SK-N-MC (cell line): ENCODE measurements at regions not wholly inside any gene's neighbourhood (a gene's known extent, or its start where the extent isn't known, plus 50 kb on each side); places are given as distances from the start of the nearest gene placed in this dataset.
"Not testable (repeated sequence)": the region's sequence is repeated elsewhere in the genome, so short reads cannot be mapped to it uniquely, and the experiment has no call there.

Experiments used
- DNase-seq: peaks from one replicate; pipeline ENCODE4 v3.0.0-alpha.2; 2011; ENCODE audit warnings: low read depth, low spot score
- H3K27ac ChIP-seq: fragments of 200-600 bp; sonication (generic); 2 replicates; pipeline ENCODE4 v1.5.1; 2016; ENCODE audit warnings: mixed run types
- H3K36me3 ChIP-seq: fragments of 200-600 bp; sonication (generic); 2 replicates; pipeline ENCODE4 v1.6.1; 2017; ENCODE audit warnings: antibody characterized with exemption, low read length, mixed read lengths; ENCODE audit not compliant: insufficient read depth
- H3K4me3 ChIP-seq: fragments of 200-600 bp; sonication (generic); 2 replicates; pipeline ENCODE4 v1.5.1; 2016
- H3K9ac ChIP-seq: fragments of 200-600 bp; sonication (generic); 2 replicates; pipeline ENCODE4 v1.8.0; 2017; ENCODE audit warnings: mixed run types, mixed read lengths; ENCODE audit not compliant: insufficient read length
- H3K9me3 ChIP-seq: fragments of 200-600 bp; sonication (generic); 2 replicates; pipeline ENCODE4 v1.6.1; 2017; ENCODE audit warnings: low read depth, mild to moderate bottlenecking, antibody characterized with exemption, low read length, moderate library complexity, mixed read lengths
- EZH2 ChIP-seq: fragments of 200-600 bp; sonication (generic); IDR thresholded peaks from one replicate; pipeline ENCODE4 v1.6.1; 2017; ENCODE audit warnings: antibody characterized with exemption
- FOXP2 ChIP-seq: optimal IDR thresholded peaks from 2 replicates; pipeline ENCODE3; 2011; ENCODE audit warnings: mild to moderate bottlenecking, moderate library complexity; ENCODE audit not compliant: insufficient read depth; ENCODE audit errors: extremely low read length, control extremely low read depth
- POLR2AphosphoS5 ChIP-seq: IDR thresholded peaks from 2 replicates; pipeline ENCODE4 v1.6.1; 2012; ENCODE audit warnings: mild to moderate bottlenecking, low read depth, low read length, borderline replicate concordance

DNA sequence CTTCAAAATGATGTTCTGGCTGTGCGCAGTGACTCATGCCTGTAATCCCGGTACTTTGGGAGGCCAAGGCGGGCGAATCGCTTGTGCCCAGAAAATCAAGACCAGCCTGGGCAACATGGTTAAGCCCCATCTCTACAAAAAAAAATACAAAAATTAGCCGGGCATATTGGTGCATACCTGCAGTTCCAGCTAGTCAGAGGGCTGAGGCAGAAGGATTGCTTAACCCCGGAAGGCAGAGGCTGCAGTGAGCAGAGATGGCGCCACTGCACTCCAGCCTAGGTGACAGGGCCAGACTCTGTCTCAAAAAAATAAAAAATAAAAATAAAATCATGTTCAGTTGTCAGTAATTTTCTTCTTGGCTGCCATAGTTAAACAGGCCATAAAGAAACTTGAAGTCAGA lies 245.9 kb upstream of the USP15 start:
- H3K27ac ChIP-seq, result no peak overlapping the region
- H3K9ac ChIP-seq, result no peak overlapping the region
- no peaks in the 10 kb centered on the region for H3K9me3 ChIP-seq
- no peaks in the 10 kb centered on the region for H3K36me3 ChIP-seq
- H3K4me3 ChIP-seq, result no peak overlapping the region
- no peak for TF ChIP-seq EZH2
- no peak for TF ChIP-seq FOXP2
- no peak for TF ChIP-seq POLR2AphosphoS5
- no peak for DNase-seq

DNA sequence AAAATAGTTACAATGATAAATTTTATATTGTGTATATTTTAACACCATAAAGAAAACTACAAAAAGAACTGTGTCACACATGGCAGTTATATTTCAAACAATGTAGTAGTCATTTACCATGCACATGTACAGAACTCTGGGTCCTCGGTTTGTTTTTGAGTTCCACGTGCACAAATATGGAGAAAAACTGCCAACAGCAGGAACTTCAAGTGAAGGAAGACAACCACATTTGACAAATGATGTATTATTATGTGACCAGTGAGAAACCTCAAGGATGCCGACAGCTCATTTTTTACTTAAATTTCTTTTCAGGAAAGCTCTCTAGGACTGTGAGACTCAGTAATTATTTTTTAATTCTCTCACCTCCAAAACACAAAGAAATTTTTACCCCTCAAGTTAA lies 244.2 kb upstream of the USP15 start:
- no peak overlapping the region for H3K27ac ChIP-seq
- no peak for TF ChIP-seq POLR2AphosphoS5
- no peak for TF ChIP-seq FOXP2
- no peak for TF ChIP-seq EZH2
- H3K9me3 ChIP-seq, result no peaks in the 10 kb centered on the region

DNA sequence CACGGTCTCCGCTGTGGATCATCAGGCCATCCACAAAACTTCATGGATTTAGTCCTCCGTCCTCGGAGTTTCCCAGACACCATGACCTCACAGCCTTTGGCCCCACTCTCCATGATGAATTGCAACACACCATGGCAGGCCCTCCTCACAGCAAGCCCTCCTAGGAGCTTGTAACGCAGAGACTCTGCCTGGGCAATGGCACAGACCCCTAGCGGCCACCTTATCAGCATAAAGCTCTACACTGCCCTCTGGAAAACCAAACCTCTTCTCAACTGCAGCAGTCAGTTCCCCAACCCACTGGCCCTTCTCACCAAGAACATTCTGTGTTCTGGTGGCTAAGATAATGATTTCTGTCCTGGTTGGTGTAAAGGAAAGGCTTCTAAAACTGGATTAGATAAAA lies 238.4 kb upstream of the USP15 start:
- no peak for DNase-seq
- no peak overlapping the region for H3K27ac ChIP-seq
- no peak for TF ChIP-seq POLR2AphosphoS5
- TF ChIP-seq EZH2, result no peak
- TF ChIP-seq FOXP2, result no peak
- H3K9ac ChIP-seq, result no peak overlapping the region
- no peak overlapping the region for H3K4me3 ChIP-seq
- no peaks in the 10 kb centered on the region for H3K9me3 ChIP-seq
- H3K36me3 ChIP-seq, result no peaks in the 10 kb centered on the region; the same call in 1 of the 2 replicates

More for the DNA sequence above, 244.2 kb upstream of the USP15 start:
- Histone ChIP-seq H3K36me3 (no peaks in the 10 kb centered on the region), H3K4me3 (no peak overlapping the region), H3K9ac (no peak overlapping the region)
- no peak for DNase-seq

DNA sequence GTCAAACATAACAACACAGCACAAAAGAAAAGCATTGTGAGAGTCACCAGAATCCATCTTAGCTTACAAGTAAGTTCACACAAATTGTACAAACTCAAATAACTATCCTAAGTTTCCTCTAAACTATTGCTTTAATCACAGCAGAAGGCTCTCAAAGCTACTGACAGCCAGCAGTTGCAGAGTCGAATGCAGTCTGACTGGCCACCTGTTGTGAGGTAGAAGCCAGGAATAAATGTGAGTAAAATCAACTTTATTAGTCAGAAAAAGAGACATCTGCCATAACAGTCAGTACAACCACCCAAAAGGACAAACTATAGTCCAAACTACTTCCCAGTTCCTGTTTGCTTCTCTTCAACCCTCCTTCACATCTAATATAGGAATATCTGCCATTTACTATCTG lies 231.7 kb upstream of the USP15 start:
- Histone ChIP-seq H3K4me3 (no peak overlapping the region), H3K27ac (no peak overlapping the region), H3K9me3 (no peaks in the 10 kb centered on the region), H3K9ac (no peak overlapping the region), H3K36me3 (no peaks in the 10 kb centered on the region)
- DNase-seq, result no peak
- TF ChIP-seq EZH2 (no peak), FOXP2 (no peak), POLR2AphosphoS5 (no peak)

DNA sequence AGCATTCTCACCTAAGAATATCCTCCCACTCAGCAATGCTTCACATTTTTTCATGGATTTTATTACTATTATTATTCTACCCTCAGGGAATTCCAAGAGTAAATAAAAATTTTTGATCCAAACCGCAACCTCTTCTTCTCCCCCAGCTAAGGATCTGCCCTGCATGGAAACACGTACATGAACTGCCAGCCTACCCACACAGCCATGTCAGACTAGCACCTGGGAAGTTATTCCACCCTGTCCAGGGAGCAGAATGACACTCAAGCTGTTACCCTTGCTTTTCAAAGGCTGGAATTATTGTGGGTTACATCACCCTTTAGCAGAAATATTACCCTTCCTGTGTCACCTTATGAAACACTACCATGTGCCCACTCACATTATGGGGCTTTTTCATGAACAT lies 227.3 kb upstream of the USP15 start:
- Histone ChIP-seq H3K36me3 (no peaks in the 10 kb centered on the region), H3K27ac (peak overlapping the region; percentile 54; the same call in 1 of the 2 replicates), H3K4me3 (no peak overlapping the region), H3K9ac (no peak overlapping the region), H3K9me3 (no peaks in the 10 kb centered on the region)
- TF ChIP-seq EZH2, result no peak
- TF ChIP-seq POLR2AphosphoS5, result no peak
- no peak for TF ChIP-seq FOXP2
- no peak for DNase-seq

DNA sequence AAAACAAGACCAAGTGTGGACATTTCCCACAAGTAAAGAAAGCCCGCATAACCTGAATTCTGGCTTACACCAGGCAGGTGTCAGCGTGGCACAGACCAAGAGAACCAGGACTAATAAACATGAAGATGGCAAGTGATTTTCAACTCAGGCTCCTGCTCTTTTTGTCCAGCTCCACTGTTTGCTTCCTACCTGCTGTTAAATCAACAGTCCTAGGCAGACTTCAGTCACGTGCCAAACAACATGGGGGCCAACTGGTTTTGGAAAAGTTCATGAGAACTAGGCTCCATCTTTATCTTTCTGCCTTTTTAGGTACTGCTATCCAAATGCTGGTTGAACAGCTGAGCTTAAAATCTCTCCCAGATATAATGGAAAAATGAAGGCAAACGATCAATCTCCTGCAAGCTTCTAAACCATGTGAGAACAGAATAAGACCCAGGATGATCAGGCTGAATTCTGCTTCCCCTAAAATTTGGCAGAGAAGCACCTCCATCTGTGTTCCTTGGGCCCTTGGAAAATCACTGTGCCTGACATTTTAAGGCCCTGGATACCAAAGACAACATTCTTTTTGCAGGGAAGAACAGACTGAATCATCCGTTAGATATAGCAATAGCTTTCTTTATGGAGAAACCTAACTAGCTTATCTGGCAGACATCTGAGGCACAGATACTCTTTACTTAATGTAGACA lies 215.6 kb upstream of the USP15 start:
- DNase-seq, result no peak
- no peak overlapping the region for H3K9ac ChIP-seq
- H3K4me3 ChIP-seq, result no peak overlapping the region
- H3K27ac ChIP-seq, result peak overlapping the region; percentile 45; the same call in 1 of the 2 replicates
- H3K9me3 ChIP-seq, result no peaks in the 10 kb centered on the region
- no peaks in the 10 kb centered on the region for H3K36me3 ChIP-seq
- TF ChIP-seq EZH2, result no peak

DNA sequence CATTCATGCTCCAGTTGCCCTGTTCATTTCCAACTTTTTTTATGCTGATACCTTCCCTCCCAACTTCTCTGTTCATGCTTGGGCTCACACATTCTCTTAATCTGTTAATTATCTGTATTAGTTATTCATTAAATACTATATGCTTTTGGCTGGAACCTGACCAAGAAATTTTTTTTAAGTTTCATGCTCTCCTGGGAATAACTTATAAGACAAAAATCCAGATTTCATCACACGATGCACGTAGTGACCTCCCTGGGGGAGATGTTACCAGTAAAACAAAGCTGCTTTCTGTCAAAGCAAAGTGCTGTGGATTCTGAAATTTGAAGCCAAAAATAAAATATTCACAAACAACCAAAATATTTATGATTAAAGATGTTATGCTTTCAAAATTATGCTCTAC lies 215.0 kb upstream of the USP15 start:
- TF ChIP-seq POLR2AphosphoS5 (no peak), FOXP2 (no peak), EZH2 (no peak)
- Histone ChIP-seq H3K9me3 (no peaks in the 10 kb centered on the region), H3K36me3 (no peaks in the 10 kb centered on the region), H3K4me3 (no peak overlapping the region; the same call in 1 of the 2 replicates), H3K27ac (peak overlapping the region; percentile 45; the same call in 1 of the 2 replicates), H3K9ac (no peak overlapping the region)
- DNase-seq, result no peak

DNA sequence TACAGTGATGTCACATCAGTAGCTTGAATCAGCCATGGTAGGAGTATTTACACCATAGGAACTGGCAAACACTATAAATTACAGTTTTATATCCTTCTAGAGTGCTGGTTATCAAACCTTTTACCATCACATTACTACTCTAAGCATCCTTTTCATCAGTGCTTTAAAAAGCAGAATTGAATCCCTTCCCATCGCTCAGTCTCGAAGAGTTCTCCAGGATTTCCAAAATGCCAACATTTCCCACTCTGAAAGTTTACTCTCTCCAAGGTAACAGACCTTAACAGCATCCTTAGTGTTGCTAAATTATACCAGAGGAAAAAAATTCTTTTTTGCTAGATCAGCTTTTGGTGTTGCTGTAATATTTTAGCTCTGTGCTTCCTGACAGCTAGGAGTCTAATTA lies 209.4 kb upstream of the USP15 start:
- H3K9me3 ChIP-seq, result no peaks in the 10 kb centered on the region
- no peak overlapping the region for H3K4me3 ChIP-seq
- no peak for DNase-seq
- TF ChIP-seq EZH2 (no peak), FOXP2 (no peak), POLR2AphosphoS5 (no peak)
- H3K27ac ChIP-seq, result no peak overlapping the region
- no peak overlapping the region for H3K9ac ChIP-seq
- H3K36me3 ChIP-seq, result no peaks in the 10 kb centered on the region

DNA sequence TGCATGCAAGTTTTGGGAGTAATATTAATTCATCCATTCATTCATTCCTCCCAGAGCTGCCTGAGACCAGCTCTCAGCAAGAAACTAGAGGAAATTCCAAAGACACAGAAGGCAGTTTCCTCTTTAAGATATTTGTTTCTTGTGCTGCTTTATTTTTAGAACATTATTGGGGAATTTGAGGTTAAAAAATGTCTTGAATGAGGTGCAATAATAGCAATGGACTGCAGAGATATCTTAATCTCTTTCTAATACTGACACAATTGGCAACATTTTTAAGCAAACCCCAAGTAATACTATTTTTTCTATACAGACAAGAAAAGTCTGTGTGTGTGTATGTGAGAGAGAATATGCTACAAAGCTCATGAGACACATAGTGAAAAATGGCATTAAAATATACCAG lies 190.2 kb upstream of the USP15 start:
- H3K36me3 ChIP-seq, result no peaks in the 10 kb centered on the region
- TF ChIP-seq FOXP2 (no peak), POLR2AphosphoS5 (no peak), EZH2 (no peak)
- no peak overlapping the region for H3K27ac ChIP-seq
- no peak overlapping the region for H3K4me3 ChIP-seq
- H3K9ac ChIP-seq, result no peak overlapping the region
- no peak for DNase-seq
- no peaks in the 10 kb centered on the region for H3K9me3 ChIP-seq

DNA sequence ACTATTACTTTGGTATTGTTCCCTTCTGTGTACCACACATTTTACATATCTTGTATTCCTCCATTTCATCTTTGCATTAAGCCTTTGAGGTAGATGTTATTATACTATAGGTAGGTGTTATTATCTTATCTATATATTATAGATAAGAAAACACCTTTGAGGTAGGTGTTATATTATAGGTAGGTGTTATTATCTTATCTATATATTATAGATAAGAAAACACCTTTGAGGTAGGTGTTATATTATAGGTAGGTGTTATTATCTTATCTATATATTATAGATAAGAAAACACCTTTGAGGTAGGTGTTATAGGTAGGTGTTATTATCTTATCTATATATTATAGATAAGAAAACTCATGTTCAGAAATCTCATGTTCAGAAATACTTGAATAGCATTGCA lies 187.0 kb upstream of the USP15 start:
- not testable (repeated sequence) for H3K9me3 ChIP-seq, DNase-seq, H3K36me3 ChIP-seq

More for the DNA sequence above, 187.0 kb upstream of the USP15 start:
- H3K27ac ChIP-seq, H3K9ac ChIP-seq, H3K4me3 ChIP-seq: not testable (repeated sequence)
